Lower leg skin (tissue), 3 donors: ENCODE measurements at regions not wholly inside any gene's neighbourhood (a gene's known extent, or its start where the extent isn't known, plus 50 kb on each side); places are given as distances from the start of the nearest gene placed in this dataset.

Experiments used
- POLR2A ChIP-seq, 2 donors: fragments of 450-650 bp; IDR thresholded peaks; one replicate each; pipeline ENCODE4 v1.6.1; 2016 to 2017; ENCODE audit warnings: antibody characterized with exemption in 2 of 2, mild to moderate bottlenecking in 1 of 2, moderate library complexity in 1 of 2
- TF ChIP-seq, protein P1 (sequence below), 3 donors: fragments of 450-650 bp; IDR thresholded peaks; one replicate each; pipeline ENCODE4 v1.5.1; 2016; ENCODE audit warnings: antibody characterized with exemption in 3 of 3, mild to moderate bottlenecking in 3 of 3, moderate library complexity in 2 of 3

DNA sequence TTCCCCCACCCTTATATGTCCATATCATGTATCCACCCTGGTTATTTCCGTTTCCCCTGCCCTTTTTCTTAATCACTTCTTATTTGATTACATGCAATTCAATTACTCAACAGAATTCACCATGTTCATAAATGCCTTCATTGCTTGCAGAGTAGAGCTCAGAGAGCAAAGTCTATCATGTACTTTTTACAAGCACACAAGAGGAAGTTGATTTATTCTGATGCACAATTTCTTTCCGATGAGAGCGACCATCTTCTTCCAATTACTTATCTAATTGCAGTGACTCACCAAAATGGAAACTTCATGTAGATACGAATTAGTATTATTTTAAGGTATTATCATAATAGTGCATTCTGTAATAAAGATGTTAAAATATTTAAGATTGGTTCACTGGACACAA, 430.5 kb upstream of the KLF6 start:
- TF ChIP-seq, protein P1, sequence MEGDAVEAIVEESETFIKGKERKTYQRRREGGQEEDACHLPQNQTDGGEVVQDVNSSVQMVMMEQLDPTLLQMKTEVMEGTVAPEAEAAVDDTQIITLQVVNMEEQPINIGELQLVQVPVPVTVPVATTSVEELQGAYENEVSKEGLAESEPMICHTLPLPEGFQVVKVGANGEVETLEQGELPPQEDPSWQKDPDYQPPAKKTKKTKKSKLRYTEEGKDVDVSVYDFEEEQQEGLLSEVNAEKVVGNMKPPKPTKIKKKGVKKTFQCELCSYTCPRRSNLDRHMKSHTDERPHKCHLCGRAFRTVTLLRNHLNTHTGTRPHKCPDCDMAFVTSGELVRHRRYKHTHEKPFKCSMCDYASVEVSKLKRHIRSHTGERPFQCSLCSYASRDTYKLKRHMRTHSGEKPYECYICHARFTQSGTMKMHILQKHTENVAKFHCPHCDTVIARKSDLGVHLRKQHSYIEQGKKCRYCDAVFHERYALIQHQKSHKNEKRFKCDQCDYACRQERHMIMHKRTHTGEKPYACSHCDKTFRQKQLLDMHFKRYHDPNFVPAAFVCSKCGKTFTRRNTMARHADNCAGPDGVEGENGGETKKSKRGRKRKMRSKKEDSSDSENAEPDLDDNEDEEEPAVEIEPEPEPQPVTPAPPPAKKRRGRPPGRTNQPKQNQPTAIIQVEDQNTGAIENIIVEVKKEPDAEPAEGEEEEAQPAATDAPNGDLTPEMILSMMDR (IDR thresholded peaks at IDR 0.05): no peak
- no peak for TF ChIP-seq POLR2A (IDR thresholded peaks at IDR 0.05)
